Omental fat pad (tissue), 3 donors: ENCODE measurements at regions not wholly inside any gene's neighbourhood (a gene's known extent, or its start where the extent isn't known, plus 50 kb on each side); places are given as distances from the start of the nearest gene placed in this dataset.

Experiments used
- ATAC-seq: fragments of 150-250 bp; one replicate; pipeline ENCODE4 v1.9.1; 2016; ENCODE audit warnings: mild to moderate bottlenecking, moderate library complexity; ENCODE audit not compliant: low FRiP score
- DNase-seq: peaks from one replicate; pipeline ENCODE4 v3.0.0-alpha.2; 2019; ENCODE audit warnings: low spot score
- CTCF ChIP-seq, 3 donors: fragments of 450-650 bp; IDR thresholded peaks; one replicate each; pipeline ENCODE4 v1.5.1; 2016 to 2017; ENCODE audit warnings: antibody characterized with exemption in 3 of 3, mild to moderate bottlenecking in 3 of 3, moderate library complexity in 2 of 3

- ATAC-seq: no peak
- DNase-seq: no peak
- TF ChIP-seq CTCF (IDR thresholded peaks at IDR 0.05): no peak
Measured at GRCh38 chr5:2182020-2182419, 299.3 kb upstream of the IRX4 start.

- DNase-seq (no peak), ATAC-seq (no peak)
- no peak for TF ChIP-seq CTCF (IDR thresholded peaks at IDR 0.05)
Measured at GRCh38 chr5:2181557-2181956, 298.8 kb upstream of the IRX4 start.

- no peak for DNase-seq
- no peak for TF ChIP-seq CTCF (IDR thresholded peaks at IDR 0.05)
- ATAC-seq: no peak
Measured at GRCh38 chr5:2181149-2181548, 298.4 kb upstream of the IRX4 start.

GRCh38 chr5:2180456-2180855 is 297.7 kb upstream of the IRX4 start:
- ATAC-seq: no peak
- no peak for TF ChIP-seq CTCF (IDR thresholded peaks at IDR 0.05)
- no peak for DNase-seq

- DNase-seq (no peak), ATAC-seq (no peak)
- no peak for TF ChIP-seq CTCF (IDR thresholded peaks at IDR 0.05)
Measured at GRCh38 chr5:2179861-2180260, 297.1 kb upstream of the IRX4 start.

GRCh38 chr5:2178528-2178927 is 295.8 kb upstream of the IRX4 start:
- no peak for ATAC-seq
- no peak for DNase-seq

GRCh38 chr5:2178071-2178477 is 295.3 kb upstream of the IRX4 start:
- no peak for TF ChIP-seq CTCF (IDR thresholded peaks at IDR 0.05)
- ATAC-seq (no peak), DNase-seq (no peak)

More at GRCh38 chr5:2178528-2178927, 295.8 kb upstream of the IRX4 start:
- TF ChIP-seq CTCF (IDR thresholded peaks at IDR 0.05): no peak
